Retinal pigment epithelial cell (primary cell): ENCODE measurements at regions not wholly inside any gene's neighbourhood (a gene's known extent, or its start where the extent isn't known, plus 50 kb on each side); places are given as distances from the start of the nearest gene placed in this dataset.

ENCODE experiments used
- DNase-seq: peaks from one replicate; pipeline ENCODE4 v3.0.0-alpha.2; 2010; ENCODE audit warnings: low read depth
- H3K4me3 ChIP-seq: 2 replicates; pipeline ENCODE4 v1.5.1; 2011; ENCODE audit warnings: mild to moderate bottlenecking, low read length, control low read depth, moderate library complexity
- TF ChIP-seq, protein P1 (sequence below): conservative IDR thresholded peaks from 2 replicates; pipeline ENCODE4 v1.5.1; 2011; ENCODE audit warnings: low read depth, low read length, control low read depth, inconsistent platforms

DNA sequence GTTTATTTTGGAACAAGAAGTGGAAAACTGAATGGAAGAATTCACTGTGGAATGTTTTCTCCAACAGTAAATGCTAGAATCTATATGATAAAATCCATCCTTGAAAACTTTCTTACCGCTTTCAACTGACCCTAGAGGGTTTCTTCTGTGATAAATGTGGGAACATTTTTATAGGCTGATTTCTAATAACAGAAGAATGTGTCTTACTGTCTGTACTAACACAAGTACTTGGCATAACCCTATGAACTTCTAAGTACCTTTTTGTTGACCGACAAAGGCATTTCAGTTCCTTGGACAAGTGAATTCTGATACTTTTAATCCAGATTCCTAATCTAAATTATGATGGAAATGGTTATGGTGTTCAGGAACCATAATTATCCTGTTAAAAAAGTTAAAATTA lies 1109.7 kb upstream of the FLRT2 start:
- peak; percentile 65 for DNase-seq
- no peak overlapping the region for H3K4me3 ChIP-seq
- TF ChIP-seq, protein P1, sequence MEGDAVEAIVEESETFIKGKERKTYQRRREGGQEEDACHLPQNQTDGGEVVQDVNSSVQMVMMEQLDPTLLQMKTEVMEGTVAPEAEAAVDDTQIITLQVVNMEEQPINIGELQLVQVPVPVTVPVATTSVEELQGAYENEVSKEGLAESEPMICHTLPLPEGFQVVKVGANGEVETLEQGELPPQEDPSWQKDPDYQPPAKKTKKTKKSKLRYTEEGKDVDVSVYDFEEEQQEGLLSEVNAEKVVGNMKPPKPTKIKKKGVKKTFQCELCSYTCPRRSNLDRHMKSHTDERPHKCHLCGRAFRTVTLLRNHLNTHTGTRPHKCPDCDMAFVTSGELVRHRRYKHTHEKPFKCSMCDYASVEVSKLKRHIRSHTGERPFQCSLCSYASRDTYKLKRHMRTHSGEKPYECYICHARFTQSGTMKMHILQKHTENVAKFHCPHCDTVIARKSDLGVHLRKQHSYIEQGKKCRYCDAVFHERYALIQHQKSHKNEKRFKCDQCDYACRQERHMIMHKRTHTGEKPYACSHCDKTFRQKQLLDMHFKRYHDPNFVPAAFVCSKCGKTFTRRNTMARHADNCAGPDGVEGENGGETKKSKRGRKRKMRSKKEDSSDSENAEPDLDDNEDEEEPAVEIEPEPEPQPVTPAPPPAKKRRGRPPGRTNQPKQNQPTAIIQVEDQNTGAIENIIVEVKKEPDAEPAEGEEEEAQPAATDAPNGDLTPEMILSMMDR = no peak

DNA sequence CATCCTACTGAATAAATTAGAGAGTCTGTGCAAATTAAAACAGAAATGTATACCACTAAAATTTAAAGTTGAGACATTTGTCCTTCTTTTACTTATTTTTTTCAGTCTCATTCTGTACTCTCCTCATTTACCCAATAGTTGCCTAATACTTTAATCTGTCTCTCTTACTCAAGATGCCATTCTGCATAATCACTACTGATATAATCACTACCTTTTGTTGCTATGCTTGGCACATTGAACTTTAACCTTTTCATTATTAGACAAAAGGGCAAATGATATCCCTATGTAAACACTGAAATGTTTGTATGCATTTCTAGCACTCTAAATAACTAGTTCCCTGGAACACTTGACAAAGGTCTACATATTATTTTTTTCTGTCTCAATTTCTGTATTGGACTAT lies 1108.3 kb upstream of the FLRT2 start:
- peak; percentile 45 for DNase-seq
- no peak overlapping the region for H3K4me3 ChIP-seq
- TF ChIP-seq, protein P1 = no peak

DNA sequence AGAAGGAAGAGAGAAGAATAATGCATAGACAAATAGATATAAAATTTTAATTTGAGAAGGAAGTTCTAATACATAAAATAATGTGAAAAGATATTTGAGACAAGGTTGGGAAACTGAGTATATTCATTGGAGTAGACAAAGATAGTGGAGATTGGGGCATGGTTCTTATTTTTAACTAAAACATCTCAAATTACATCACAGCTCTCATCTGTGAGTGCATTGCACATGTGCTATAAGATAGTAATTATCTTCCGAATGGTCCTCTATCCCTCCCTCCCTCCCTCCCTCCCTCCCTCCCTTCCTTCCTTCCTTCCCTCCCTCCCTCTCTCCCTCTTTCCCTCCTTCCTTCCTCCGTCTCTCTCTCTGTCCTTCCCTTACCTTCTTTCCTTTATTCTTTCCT lies 1104.0 kb upstream of the FLRT2 start:
- TF ChIP-seq, protein P1 = no peak
- no peak overlapping the region for H3K4me3 ChIP-seq
- no peak for DNase-seq

DNA sequence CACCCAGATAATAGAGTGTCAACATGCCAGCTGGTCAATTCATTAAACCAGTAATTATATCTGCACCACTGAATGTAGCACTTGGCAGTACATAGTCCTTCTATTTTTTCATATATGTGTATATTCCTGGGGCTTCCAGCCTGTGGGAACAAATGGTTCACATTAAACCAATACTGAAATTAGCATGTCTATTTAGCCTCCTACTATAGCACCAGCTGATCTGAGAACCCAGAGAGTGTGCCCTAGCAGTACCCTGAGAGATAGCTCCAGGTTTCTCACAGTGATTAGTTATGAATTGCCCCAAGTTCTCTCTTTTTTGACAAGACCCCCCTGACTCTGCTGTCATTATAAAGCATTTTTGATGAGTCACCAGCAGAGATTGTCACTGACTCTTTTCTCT lies 1097.3 kb upstream of the FLRT2 start:
- DNase-seq = no peak
- H3K4me3 ChIP-seq = no peak overlapping the region
- TF ChIP-seq, protein P1 = no peak

DNA sequence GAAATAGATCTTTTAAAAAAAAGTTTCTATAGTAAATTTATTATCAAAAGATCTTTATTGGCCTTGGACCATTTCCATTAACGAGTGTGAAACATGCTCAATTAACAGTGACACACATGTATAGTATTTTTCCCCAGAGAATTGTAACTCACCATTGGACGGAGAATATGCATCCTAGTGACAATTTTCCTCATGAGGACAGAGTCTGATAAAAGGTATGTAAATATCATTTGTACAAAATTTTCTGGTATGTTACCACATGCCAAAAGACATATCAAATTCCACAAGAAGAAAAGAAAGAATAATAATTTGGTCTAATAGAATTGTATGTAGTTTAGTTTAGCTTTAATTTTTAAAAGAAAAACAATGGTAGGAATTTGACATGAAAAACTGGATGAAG lies 1096.0 kb upstream of the FLRT2 start:
- no peak overlapping the region for H3K4me3 ChIP-seq
- DNase-seq = no peak
- TF ChIP-seq, protein P1 = no peak

DNA sequence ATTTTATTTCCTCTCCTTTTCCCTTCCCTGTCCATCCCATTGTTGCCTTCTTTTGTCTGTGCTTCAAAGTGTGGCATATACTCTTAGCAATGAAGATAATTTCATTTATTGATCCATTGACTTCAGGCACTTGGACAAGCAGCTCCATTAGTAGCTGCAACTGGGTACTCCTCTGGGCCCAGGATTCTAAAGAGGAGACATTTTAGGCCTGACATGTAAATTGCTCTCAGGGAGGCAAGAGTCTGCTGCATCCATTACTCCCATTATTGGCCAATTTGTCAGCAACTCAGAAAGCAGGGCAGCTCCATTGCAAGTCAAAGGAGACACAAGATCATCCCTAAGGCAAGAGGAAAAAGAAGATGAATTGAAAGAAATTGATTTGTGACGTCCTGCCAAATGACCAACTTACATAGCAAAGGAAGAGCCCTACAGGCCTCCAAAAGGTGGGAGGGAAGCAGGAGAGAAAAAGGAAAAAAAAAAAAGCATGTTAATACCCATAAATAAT lies 1094.1 kb upstream of the FLRT2 start:
- TF ChIP-seq, protein P1 = no peak
- DNase-seq = no peak

DNA sequence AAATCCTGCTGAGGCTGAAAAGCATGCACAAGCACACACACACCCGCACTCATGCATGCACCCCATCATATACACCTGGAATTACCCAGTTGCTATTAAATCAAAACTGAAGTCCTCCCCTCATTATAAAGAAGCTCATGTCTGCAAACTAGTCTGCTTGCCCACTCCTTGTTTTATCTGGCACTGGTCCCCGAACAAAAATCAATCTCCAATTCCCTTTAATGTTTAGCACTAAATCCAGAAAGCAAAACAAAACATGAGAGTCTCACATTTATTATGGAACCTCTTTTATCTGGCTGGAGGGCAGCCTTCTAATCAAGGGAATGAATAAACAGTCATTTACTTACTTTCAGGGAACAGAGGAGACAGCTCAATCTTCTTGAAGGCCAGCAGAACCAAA lies 1093.4 kb upstream of the FLRT2 start:
- TF ChIP-seq, protein P1 = no peak
- no peak for DNase-seq
- no peak overlapping the region for H3K4me3 ChIP-seq

More for the DNA sequence above, 1094.1 kb upstream of the FLRT2 start:
- H3K4me3 ChIP-seq = no peak overlapping the region
